Activated B cell treated with CpG ODN at 0.5 μM for 24 hours (primary cell): ENCODE measurements at regions not wholly inside any gene's neighbourhood (a gene's known extent, or its start where the extent isn't known, plus 50 kb on each side); places are given as distances from the start of the nearest gene placed in this dataset.
"Not testable (repeated sequence)": the region's sequence is repeated elsewhere in the genome, so short reads cannot be mapped to it uniquely, and the experiment has no call there.

Source experiments
- ATAC-seq: fragments of 200-7000 bp; cut with Tn5 transposase; one replicate; pipeline ENCODE4 v1.10.0; 2021; ENCODE audit warnings: low read depth, mild to moderate bottlenecking, moderate library complexity
- CTCF ChIA-PET: fragments of 350-600 bp; sonication (Branson Sonifier 250); formaldehyde crosslinking; loops from one replicate; lab custom pipeline; 2021; ENCODE audit warnings: antibody characterized with exemption; lab: Charles Lee
- POLR2A ChIA-PET: fragments of 350-600 bp; sonication (Branson Sonifier 250); formaldehyde crosslinking; loops from one replicate; lab custom pipeline; 2021; ENCODE audit warnings: antibody characterized with exemption; lab: Charles Lee
- DNase-seq: peaks from one replicate; pipeline ENCODE4 v3.0.0; 2022
- H3K27ac Mint-ChIP-seq: one replicate; pipeline ENCODE4 v1.8.0; 2020; ENCODE audit warnings: mixed read lengths
- H3K27me3 Mint-ChIP-seq: one replicate; pipeline ENCODE4 v1.8.0; 2021; ENCODE audit warnings: mixed read lengths
- H3K36me3 Mint-ChIP-seq: one replicate; pipeline ENCODE4 v1.8.0; 2021; ENCODE audit warnings: low read depth, mixed read lengths
- H3K4me1 Mint-ChIP-seq: one replicate; pipeline ENCODE4 v1.8.0; 2021; ENCODE audit warnings: mixed read lengths
- H3K4me3 Mint-ChIP-seq: one replicate; pipeline ENCODE4 v1.8.0; 2020; ENCODE audit warnings: mild to moderate bottlenecking, mixed read lengths
- H3K9me3 Mint-ChIP-seq: one replicate; pipeline ENCODE4 v1.8.0; 2020; ENCODE audit warnings: mixed read lengths
- intact Hi-C: fragments of 100-400 bp; cut with micrococcal nuclease; formaldehyde crosslinking; loops from one replicate; pipeline ENCODE4 v1.15.1; 2024
- TF ChIP-seq, protein P1 (sequence below): fragments of 200-600 bp; IDR thresholded peaks from one replicate; pipeline ENCODE4 v1.8.0; 2022; ENCODE audit warnings: antibody characterized with exemption, mild to moderate bottlenecking

DNA sequence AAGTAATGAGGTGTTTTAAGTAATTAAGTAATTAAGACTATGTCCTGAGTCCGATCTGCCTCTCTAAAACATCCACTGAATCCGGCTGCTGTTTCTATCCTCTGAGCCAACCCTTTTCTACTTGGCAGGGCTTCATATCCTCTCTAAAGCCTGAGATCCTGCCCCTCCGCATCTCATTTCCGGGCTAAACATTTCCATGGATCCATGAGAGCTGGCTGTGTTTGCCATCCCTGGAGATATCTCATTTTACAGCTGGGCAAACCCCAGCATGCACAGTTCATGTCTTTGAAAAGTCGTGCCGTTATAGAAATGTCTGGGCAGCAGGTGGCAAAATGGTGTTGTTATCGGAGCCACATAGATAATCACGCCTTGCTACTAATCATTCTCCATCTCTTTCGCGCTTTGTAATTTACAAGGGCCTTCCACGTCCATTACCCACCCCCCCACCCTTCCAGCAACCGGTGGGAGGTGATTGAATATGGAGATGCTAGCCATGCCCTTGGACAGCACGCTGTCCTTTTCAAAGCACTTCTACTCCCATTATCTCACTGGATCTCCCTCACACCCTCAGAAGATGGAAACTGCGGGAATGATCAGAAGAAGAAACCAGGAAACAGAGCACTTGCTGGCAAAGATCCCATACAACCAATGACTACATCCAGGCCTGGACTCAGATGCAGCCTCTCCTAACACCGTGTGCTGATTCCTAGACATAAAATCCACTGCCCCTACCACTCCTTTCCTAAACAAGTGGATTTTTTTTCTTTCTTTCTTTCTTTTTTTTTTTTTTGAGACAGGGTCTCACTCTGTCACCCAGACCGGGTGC lies 1189.2 kb downstream of the TYW1 start:
- TF ChIP-seq, protein P1, sequence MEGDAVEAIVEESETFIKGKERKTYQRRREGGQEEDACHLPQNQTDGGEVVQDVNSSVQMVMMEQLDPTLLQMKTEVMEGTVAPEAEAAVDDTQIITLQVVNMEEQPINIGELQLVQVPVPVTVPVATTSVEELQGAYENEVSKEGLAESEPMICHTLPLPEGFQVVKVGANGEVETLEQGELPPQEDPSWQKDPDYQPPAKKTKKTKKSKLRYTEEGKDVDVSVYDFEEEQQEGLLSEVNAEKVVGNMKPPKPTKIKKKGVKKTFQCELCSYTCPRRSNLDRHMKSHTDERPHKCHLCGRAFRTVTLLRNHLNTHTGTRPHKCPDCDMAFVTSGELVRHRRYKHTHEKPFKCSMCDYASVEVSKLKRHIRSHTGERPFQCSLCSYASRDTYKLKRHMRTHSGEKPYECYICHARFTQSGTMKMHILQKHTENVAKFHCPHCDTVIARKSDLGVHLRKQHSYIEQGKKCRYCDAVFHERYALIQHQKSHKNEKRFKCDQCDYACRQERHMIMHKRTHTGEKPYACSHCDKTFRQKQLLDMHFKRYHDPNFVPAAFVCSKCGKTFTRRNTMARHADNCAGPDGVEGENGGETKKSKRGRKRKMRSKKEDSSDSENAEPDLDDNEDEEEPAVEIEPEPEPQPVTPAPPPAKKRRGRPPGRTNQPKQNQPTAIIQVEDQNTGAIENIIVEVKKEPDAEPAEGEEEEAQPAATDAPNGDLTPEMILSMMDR: no peak
- no peaks in the 10 kb centered on the region for H3K4me1 Mint-ChIP-seq
- no peak overlapping the region for H3K4me3 Mint-ChIP-seq
- peaks cover 3% of the 10 kb centered on the region for H3K9me3 Mint-ChIP-seq
- CTCF ChIA-PET: no interaction called here
- POLR2A ChIA-PET: no interaction called here
- no peaks in the 10 kb centered on the region for H3K36me3 Mint-ChIP-seq
- ATAC-seq (no peak), DNase-seq (no peak)
- no peaks in the 10 kb centered on the region for H3K27me3 Mint-ChIP-seq
- H3K27ac Mint-ChIP-seq: no peak overlapping the region
- intact Hi-C loops: no loop called here

DNA sequence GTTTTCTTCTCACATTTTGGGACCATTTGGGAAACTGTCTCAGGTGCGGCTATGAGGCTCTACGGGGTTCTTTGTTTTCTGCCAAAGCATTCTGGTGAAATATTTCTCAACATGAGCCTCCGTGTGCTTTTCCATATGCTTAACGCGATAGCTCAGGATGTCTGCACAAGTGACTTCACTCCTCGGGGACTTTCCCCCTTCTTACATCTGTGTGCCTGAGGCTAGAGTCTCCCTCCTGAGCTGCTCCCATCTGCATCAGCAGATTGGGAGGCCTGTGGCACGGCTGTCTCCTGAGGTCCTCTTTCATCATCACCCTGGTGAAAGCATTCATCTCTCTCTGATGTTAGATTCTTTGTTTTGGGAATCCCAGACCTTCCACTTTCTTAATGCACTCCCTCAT lies 1190.9 kb downstream of the TYW1 start:
- POLR2A ChIA-PET: no interaction called here
- H3K27ac Mint-ChIP-seq: no peak overlapping the region
- H3K4me1 Mint-ChIP-seq: no peaks in the 10 kb centered on the region
- H3K4me3 Mint-ChIP-seq: no peak overlapping the region
- DNase-seq (no peak), ATAC-seq (no peak)
- intact Hi-C loops: no loop called here
- H3K27me3 Mint-ChIP-seq: no peaks in the 10 kb centered on the region
- CTCF ChIA-PET: no interaction called here
- H3K36me3 Mint-ChIP-seq: no peaks in the 10 kb centered on the region
- H3K9me3 Mint-ChIP-seq: peaks cover 2% of the 10 kb centered on the region
- TF ChIP-seq, protein P1: no peak

DNA sequence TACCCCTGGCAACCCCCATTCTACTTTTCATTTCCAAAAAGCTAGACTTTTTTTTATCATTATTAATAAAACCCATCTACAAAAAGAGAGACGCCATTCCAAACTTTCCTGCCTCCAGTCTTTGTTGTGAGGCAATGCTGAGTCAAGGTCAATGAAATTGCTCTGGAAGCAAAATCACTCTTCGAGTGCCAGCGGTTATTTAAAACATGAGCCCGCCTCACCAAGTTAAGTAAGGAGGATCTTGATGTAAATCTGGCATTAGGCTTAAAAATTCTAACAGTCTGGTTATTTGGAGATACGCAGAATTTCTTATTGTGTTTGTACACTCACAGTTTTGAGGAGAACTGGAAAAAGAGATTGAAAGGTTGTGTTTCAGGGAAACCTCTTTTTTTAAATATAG lies 1196.3 kb downstream of the TYW1 start:
- no peaks in the 10 kb centered on the region for H3K27me3 Mint-ChIP-seq
- CTCF ChIA-PET: no interaction called here
- no peak overlapping the region for H3K4me3 Mint-ChIP-seq
- POLR2A ChIA-PET: no interaction called here
- no peaks in the 10 kb centered on the region for H3K36me3 Mint-ChIP-seq
- intact Hi-C loops: no loop called here
- H3K9me3 Mint-ChIP-seq: peaks cover 13% of the 10 kb centered on the region
- DNase-seq: no peak
- TF ChIP-seq, protein P1: no peak
- no peak for ATAC-seq
- no peaks in the 10 kb centered on the region for H3K4me1 Mint-ChIP-seq
- no peak overlapping the region for H3K27ac Mint-ChIP-seq

DNA sequence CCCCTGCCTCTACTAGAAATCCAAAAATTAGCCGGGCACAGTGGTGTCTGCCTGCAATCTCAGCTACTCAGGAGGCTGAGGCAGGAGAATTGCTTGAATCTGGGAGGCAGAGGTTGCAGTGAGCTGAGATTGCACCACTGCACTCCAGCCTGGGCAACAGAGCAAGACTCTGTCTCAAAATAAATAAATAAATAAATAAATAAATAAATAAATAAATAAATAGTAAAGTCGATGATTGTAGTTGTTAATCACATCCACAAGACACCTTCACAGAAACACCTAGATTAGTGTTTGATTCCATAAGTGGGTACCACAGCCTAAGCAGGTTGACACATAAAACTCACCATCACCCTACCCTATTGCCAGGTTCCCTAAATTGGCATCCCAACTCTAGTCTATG lies 1199.0 kb downstream of the TYW1 start:
- H3K9me3 Mint-ChIP-seq: peaks cover 13% of the 10 kb centered on the region
- H3K4me1 Mint-ChIP-seq, POLR2A ChIA-PET, H3K27ac Mint-ChIP-seq, CTCF ChIA-PET, intact Hi-C loops, DNase-seq, H3K4me3 Mint-ChIP-seq, H3K36me3 Mint-ChIP-seq, H3K27me3 Mint-ChIP-seq, ATAC-seq: not testable (repeated sequence)

DNA sequence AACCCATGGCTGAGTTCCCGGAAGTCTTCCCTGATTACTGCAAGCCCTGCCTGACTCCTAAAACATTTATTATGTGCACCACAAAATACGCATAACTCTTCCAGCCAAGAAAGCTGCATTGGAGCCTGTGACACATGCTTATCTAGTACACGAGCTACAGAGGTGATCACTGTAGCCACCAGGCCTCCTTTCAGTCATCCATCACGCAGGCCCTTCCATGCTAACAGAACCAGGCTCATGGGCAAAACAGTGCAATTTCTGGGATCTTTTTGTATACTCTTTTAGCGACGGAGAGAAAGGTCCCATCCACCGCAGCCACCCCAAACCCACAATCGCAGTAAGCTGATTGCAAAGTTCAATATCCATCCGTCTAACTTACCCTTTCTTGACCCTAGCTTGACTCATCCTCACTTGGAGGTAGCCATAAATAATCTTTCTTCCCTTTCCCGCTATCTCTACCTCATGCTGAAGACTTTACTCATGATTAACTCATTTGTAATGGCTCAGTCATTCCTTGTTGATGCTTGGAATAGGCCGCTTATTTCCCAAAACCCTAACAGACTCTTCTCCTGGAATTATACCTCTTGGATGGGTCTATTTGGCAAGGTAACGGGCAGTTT lies 1203.5 kb downstream of the TYW1 start:
- no peaks in the 10 kb centered on the region for H3K27me3 Mint-ChIP-seq
- POLR2A ChIA-PET: no interaction called here
- no peaks in the 10 kb centered on the region for H3K36me3 Mint-ChIP-seq
- H3K4me1 Mint-ChIP-seq: no peaks in the 10 kb centered on the region
- no peak overlapping the region for H3K4me3 Mint-ChIP-seq
- peaks cover 17% of the 10 kb centered on the region for H3K9me3 Mint-ChIP-seq
- no peak overlapping the region for H3K27ac Mint-ChIP-seq
- ATAC-seq (no peak), DNase-seq (no peak)
- CTCF ChIA-PET: no interaction called here
- intact Hi-C loops: no loop called here
- TF ChIP-seq, protein P1: no peak
